Adrenal gland (tissue), 9 donors: ENCODE measurements at regions not wholly inside any gene's neighbourhood (a gene's known extent, or its start where the extent isn't known, plus 50 kb on each side); places are given as distances from the start of the nearest gene placed in this dataset.

Experiments used
- DNase-seq, 7 donors: peaks; one replicate each; pipeline ENCODE4 v3.0.0-alpha.2; 2019 to 2020
- H3K27ac ChIP-seq, 5 donors: fragments of 200-600 bp; sonication (generic) in 4 of 5; 1 replicate in 3 of 5; 2 replicates in 2 of 5; pipeline versions ENCODE4 v1.5.1 to v1.8.0; 2016 to 2020; ENCODE audit warnings: mild to moderate bottlenecking in 1 of 5
- H3K27me3 ChIP-seq: fragments of 200-600 bp; 2 replicates; pipeline ENCODE4 v1.8.0; 2021
- H3K36me3 ChIP-seq, 2 donors: fragments of 200-600 bp; replicated peaks in 1 of 2; 1 replicate in 1 of 2; 2 replicates in 1 of 2; pipeline versions ENCODE4 v1.5.1 to v1.8.0; 2018 to 2022
- H3K4me1 ChIP-seq, 2 donors: fragments of 200-600 bp; replicated peaks in 1 of 2; 1 replicate in 1 of 2; 2 replicates in 1 of 2; pipeline versions ENCODE4 v1.5.1 to v1.8.0; 2018 to 2021
- H3K4me3 ChIP-seq, 4 donors: fragments of 200-600 bp; sonication (generic) in 3 of 4; one replicate each; pipeline ENCODE4 v1.5.1; 2016 to 2018
- H3K9me3 ChIP-seq, 3 donors: fragments of 200-600 bp; sonication (generic) in 1 of 3; replicated peaks in 1 of 3; 1 replicate in 2 of 3; 2 replicates in 1 of 3; pipeline versions ENCODE4 v1.5.1 to v1.8.0; 2016 to 2021
- POLR2A ChIP-seq, 2 donors: fragments of 450-650 bp; IDR thresholded peaks; one replicate each; pipeline ENCODE4 v1.6.1; 2017; ENCODE audit warnings: antibody characterized with exemption in 2 of 2, mild to moderate bottlenecking in 2 of 2, moderate library complexity in 1 of 2
- WGBS, 4 donors: extraction: QIAGEN DNeasy Blood & Tissue Kit in 2 of 4; methylation state at CpG; one replicate each; pipeline versions ENCODE4 v1.1.5 to v1.1.7; 2013 to 2017; 5-methylcytosine and 5-hydroxymethylcytosine counted together
- intact Hi-C, 2 donors: fragments of 100-400 bp; cut with DNase I; formaldehyde crosslinking; loops; one replicate each; pipeline versions ENCODE4 v1.14.1 to v1.15.0; 2022 to 2023
- TF ChIP-seq, protein P1 (sequence below), 6 experiments: fragments of 450-650 bp in 4 of 6; fragments of 200-600 bp in 2 of 6; sonication (generic) in 1 of 6; IDR thresholded peaks; 1 replicate in 5 of 6; 2 replicates in 1 of 6; pipeline versions ENCODE4 v1.5.1 to v1.8.0; 2016 to 2021; ENCODE audit warnings: antibody characterized with exemption in 6 of 6, mild to moderate bottlenecking in 2 of 6, moderate library complexity in 1 of 6
- donor health status: healthy with polysubstance abuse.
- donor health status: Bipolar disorder and iron deficiency.
- donor health status: DM: yes; HTN: yes; CAD: no.
- donor health status: DM: no; HTN: no; CAD: no.
- donor health status: DM: no; HTN: no; CAD: no.

DNA sequence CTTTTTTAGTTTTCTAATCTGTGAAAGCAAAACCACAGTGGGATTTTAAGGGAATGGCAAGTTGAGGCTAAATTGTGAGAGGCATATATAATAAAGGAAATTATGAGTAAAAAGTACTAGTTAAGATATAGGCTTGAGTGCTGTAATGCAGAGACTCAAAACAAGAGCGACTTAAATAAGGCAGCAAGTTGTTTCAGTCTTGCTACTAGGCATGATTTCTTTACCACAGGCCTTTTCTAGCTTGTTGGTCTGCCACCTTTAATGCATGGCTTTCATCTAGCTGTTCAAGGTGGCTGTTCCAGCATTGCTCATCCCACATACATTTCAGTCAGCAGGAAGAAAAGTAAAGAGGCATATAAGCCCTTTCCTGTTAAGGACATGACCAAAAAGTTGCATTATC, 427.9 kb upstream of the ADAMTSL1 start:
- WGBS, 4 donors: 81 to 96% (median 84%) methylated on average over 1 of the region's 1 CpG
- no peak for DNase-seq
- no peaks in the 10 kb centered on the region for H3K9me3 ChIP-seq
- H3K36me3 ChIP-seq: no peaks in the 10 kb centered on the region
- no peak overlapping the region for H3K4me3 ChIP-seq
- H3K27me3 ChIP-seq: no peaks in the 10 kb centered on the region
- TF ChIP-seq, protein P1, sequence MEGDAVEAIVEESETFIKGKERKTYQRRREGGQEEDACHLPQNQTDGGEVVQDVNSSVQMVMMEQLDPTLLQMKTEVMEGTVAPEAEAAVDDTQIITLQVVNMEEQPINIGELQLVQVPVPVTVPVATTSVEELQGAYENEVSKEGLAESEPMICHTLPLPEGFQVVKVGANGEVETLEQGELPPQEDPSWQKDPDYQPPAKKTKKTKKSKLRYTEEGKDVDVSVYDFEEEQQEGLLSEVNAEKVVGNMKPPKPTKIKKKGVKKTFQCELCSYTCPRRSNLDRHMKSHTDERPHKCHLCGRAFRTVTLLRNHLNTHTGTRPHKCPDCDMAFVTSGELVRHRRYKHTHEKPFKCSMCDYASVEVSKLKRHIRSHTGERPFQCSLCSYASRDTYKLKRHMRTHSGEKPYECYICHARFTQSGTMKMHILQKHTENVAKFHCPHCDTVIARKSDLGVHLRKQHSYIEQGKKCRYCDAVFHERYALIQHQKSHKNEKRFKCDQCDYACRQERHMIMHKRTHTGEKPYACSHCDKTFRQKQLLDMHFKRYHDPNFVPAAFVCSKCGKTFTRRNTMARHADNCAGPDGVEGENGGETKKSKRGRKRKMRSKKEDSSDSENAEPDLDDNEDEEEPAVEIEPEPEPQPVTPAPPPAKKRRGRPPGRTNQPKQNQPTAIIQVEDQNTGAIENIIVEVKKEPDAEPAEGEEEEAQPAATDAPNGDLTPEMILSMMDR (IDR thresholded peaks at IDR 0.05): no peak
- no peak for TF ChIP-seq POLR2A (IDR thresholded peaks at IDR 0.05)
- intact Hi-C loops: no loop called here
- no peak overlapping the region for H3K27ac ChIP-seq
- H3K4me1 ChIP-seq: no peaks in the 10 kb centered on the region

DNA sequence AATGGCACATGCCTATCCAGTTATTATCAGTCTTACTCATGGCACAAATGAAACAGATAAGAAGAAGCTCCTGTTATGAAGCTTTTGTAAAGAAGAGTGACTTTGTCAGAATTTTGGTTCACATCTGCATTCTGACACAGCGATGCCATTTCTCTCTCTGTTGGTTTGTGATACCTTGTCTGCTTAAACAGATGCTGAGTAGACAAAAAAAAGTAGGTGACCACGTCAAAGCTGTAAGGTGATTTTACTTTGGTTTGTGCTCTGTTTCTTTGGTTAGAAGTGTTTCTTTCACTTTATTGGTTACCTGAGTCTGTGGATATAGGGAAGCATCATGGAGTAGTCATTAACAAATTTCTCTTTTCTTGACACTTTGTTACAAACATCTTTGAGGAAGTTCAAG, 422.3 kb upstream of the ADAMTSL1 start:
- Histone ChIP-seq H3K9me3 (no peaks in the 10 kb centered on the region), H3K27ac (no peak overlapping the region), H3K4me1 (no peaks in the 10 kb centered on the region), H3K4me3 (no peak overlapping the region), H3K27me3 (no peaks in the 10 kb centered on the region), H3K36me3 (no peaks in the 10 kb centered on the region)
- TF ChIP-seq, protein P1 (IDR thresholded peaks at IDR 0.05): no peak
- no peak for TF ChIP-seq POLR2A (IDR thresholded peaks at IDR 0.05)
- intact Hi-C loops: no loop called here
- WGBS, 4 donors: 80 to 92% (median 83%) methylated on average over 2 of the region's 2 CpGs
- DNase-seq: no peak

DNA sequence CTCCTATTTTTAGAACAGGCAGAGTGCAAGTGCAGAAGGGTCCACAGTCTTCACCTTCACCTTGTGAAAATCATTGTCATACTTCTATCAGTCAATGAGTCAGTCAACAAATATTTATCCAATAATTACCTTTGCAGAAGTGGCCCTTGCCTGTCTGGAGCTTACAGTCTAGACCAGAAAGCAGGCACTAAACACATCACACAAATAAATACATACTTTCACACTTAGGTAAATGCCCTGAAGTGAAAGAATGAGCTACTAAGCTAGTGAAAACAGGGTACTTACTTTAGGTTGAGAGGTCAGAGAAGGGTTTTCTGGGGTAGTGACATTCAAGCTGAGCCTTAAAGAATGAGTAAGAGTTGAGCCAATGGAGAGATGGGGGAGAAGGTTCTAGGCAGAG, 421.9 kb upstream of the ADAMTSL1 start:
- no peak for DNase-seq
- H3K4me3 ChIP-seq: no peak overlapping the region
- no peaks in the 10 kb centered on the region for H3K27me3 ChIP-seq
- H3K27ac ChIP-seq: no peak overlapping the region
- H3K9me3 ChIP-seq: no peaks in the 10 kb centered on the region
- TF ChIP-seq, protein P1 (IDR thresholded peaks at IDR 0.05): no peak
- TF ChIP-seq POLR2A (IDR thresholded peaks at IDR 0.05): no peak
- intact Hi-C loops: no loop called here
- H3K36me3 ChIP-seq: no peaks in the 10 kb centered on the region
- no peaks in the 10 kb centered on the region for H3K4me1 ChIP-seq

DNA sequence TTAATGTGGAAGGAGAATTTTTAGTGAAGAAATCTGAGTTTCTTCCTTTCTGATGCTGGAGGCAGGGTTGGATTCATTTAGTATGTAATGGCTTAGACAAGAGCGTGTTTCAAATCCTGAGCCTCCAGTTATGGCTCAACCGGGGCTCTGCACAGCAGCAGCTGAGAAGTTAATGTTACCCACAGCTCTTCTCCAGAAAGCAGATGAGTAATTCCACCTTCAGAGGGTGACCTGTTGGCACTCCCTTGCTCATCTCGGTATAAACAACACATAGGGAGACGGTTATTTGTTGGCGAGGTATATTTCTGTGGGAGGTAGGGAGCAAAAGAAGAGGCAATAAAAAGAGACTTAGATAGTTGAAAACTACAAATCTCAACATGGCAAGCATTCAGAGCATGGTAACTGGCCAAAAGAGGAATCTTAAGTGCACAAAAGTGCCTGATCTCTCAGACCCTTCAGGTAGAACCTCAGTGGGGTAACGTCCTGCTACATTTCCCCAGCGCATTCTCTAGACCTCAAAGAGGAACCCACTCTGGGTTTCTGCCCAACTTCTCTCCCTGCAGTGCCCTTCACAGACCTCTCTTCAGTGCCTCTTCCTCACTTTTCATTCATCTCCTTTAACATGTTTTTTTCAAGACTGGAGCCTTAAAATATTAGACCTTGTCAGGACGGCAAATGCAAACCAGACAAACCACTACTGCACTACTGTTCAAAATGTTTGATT, 417.5 kb upstream of the ADAMTSL1 start:
- DNase-seq: no peak
- H3K4me1 ChIP-seq: peaks cover 6 to 9% of the 10 kb centered on the region in 2 donors
- 62 to 78% (median 70%) methylated on average over 7 to 8 of the region's 8 CpGs for WGBS, 4 donors

More for the DNA sequence above, 417.5 kb upstream of the ADAMTSL1 start:
- no peak overlapping the region for H3K27ac ChIP-seq
- TF ChIP-seq, protein P1 (IDR thresholded peaks at IDR 0.05): no peak
- no peak for TF ChIP-seq POLR2A (IDR thresholded peaks at IDR 0.05)
- H3K36me3 ChIP-seq: no peaks in the 10 kb centered on the region
- H3K4me3 ChIP-seq: no peak overlapping the region
- intact Hi-C loops: no loop called here
- H3K27me3 ChIP-seq: no peaks in the 10 kb centered on the region
- no peaks in the 10 kb centered on the region for H3K9me3 ChIP-seq
